Body of pancreas (tissue), 4 donors: ENCODE measurements at regions not wholly inside any gene's neighbourhood (a gene's known extent, or its start where the extent isn't known, plus 50 kb on each side); places are given as distances from the start of the nearest gene placed in this dataset.
"Not testable (repeated sequence)": the region's sequence is repeated elsewhere in the genome, so short reads cannot be mapped to it uniquely, and the experiment has no call there.

Experiments
- CTCF ChIP-seq, 7 experiments: fragments of 450-650 bp in 4 of 7; fragments of 200-600 bp in 3 of 7; sonication (generic) in 3 of 7; IDR thresholded peaks; one replicate each; pipeline ENCODE4 v1.5.1; 2016 to 2019; ENCODE audit warnings: antibody characterized with exemption in 7 of 7
- POLR2A ChIP-seq, 3 donors: fragments of 450-650 bp; IDR thresholded peaks; one replicate each; pipeline ENCODE4 v1.6.1; 2016; ENCODE audit warnings: antibody characterized with exemption in 3 of 3, mild to moderate bottlenecking in 2 of 3

- not testable (repeated sequence) for TF ChIP-seq CTCF, POLR2A (IDR thresholded peaks at IDR 0.05)
Measured at GRCh38 chrX:117392360-117392759, 724.2 kb downstream of the KLHL13 start.
